Endothelial cell of umbilical vein (primary cell): ENCODE measurements at regions not wholly inside any gene's neighbourhood (a gene's known extent, or its start where the extent isn't known, plus 50 kb on each side); places are given as distances from the start of the nearest gene placed in this dataset.

Experiments
- BruUV-seq: library from RNA; stranded (reverse); fragments of 400-500 nt; replicated peaks from 2 replicates; lab custom pipeline; 2021; lab: Mats Ljungman, UMichigan
- CTCF ChIA-PET: fragments of 300-600, 350-600 bp; sonication (Branson Sonifier 250); formaldehyde crosslinking; loops from one replicate; lab custom pipeline; 2021; ENCODE audit warnings: antibody characterized with exemption, inconsistent platforms; lab: Charles Lee
- POLR2A ChIA-PET: fragments of 300-600, 350-600 bp; sonication (Branson Sonifier 250); formaldehyde crosslinking; loops from one replicate; lab custom pipeline; 2021; ENCODE audit warnings: antibody characterized with exemption, inconsistent platforms; lab: Charles Lee
- DNase-seq: peaks from one replicate; pipeline ENCODE4 v3.0.0-alpha.2; 2011; ENCODE audit warnings: low read depth, low spot score
- FAIRE-seq: peaks from 2 replicates; lab custom pipeline; 2011; peaks lifted over from hg19 to GRCh38; lab: Jason Lieb, UNC
- H2AFZ ChIP-seq: 2 replicates; pipeline ENCODE4 v1.6.0; 2012; ENCODE audit warnings: low read depth, low read length, control low read depth, inconsistent platforms
- H3K27ac ChIP-seq: 2 replicates; pipeline ENCODE4 v1.5.1; 2011; ENCODE audit warnings: low read depth, mild to moderate bottlenecking, control low read depth, low read length, moderate library complexity; ENCODE audit not compliant: insufficient read depth
- H3K27me3 ChIP-seq, 2 experiments: 2 replicates each; pipeline versions ENCODE4 v1.6.0 to v1.6.1; 2011; ENCODE audit warnings: low read length in 2 of 2, mixed read lengths in 1 of 2; ENCODE audit not compliant: control insufficient read depth in 2 of 2, insufficient read depth in 2 of 2
- H3K36me3 ChIP-seq, 2 experiments: 2 replicates in 1 of 2; 3 replicates in 1 of 2; pipeline ENCODE4 v1.5.1; 2011; ENCODE audit warnings: low read length in 2 of 2, mild to moderate bottlenecking in 1 of 2, moderate library complexity in 1 of 2; ENCODE audit not compliant: control insufficient read depth in 2 of 2, insufficient read depth in 2 of 2; ENCODE audit errors: extremely low read depth in 1 of 2
- H3K4me1 ChIP-seq: 3 replicates; pipeline ENCODE4 v1.5.1; 2011; ENCODE audit warnings: mild to moderate bottlenecking, low read length; ENCODE audit not compliant: control insufficient read depth, insufficient read depth; ENCODE audit errors: extremely low read depth
- H3K4me2 ChIP-seq: 2 replicates; pipeline ENCODE4 v1.6.1; 2011; ENCODE audit warnings: low read length, control low read depth, mixed read lengths; ENCODE audit not compliant: insufficient read depth
- H3K4me3 ChIP-seq, 3 experiments: fragments of 200-600 bp in 1 of 3; sonication (generic), shearing (Covaris generic) in 1 of 3; replicated peaks in 1 of 3; 2 replicates each; pipeline ENCODE4 v1.5.1; 2011 to 2016; ENCODE audit warnings: control low read depth in 3 of 3, low read length in 3 of 3, mild to moderate bottlenecking in 2 of 3, inconsistent platforms in 1 of 3, low read depth in 1 of 3, moderate library complexity in 1 of 3; ENCODE audit not compliant: insufficient read depth in 1 of 3
- H3K79me2 ChIP-seq: 2 replicates; pipeline ENCODE4 v1.6.0; 2012; ENCODE audit warnings: low read length, inconsistent platforms; ENCODE audit not compliant: control insufficient read depth, insufficient read depth
- H3K9ac ChIP-seq: replicated peaks from 2 replicates; pipeline ENCODE3; 2011; ENCODE audit warnings: low read length, control low read depth; ENCODE audit not compliant: insufficient read depth; ENCODE audit errors: extremely low read depth
- H3K9me1 ChIP-seq: replicated peaks from 3 replicates; pipeline ENCODE4 v1.6.0; 2011; ENCODE audit warnings: mild to moderate bottlenecking, low read length; ENCODE audit not compliant: control insufficient read depth, insufficient read depth; ENCODE audit errors: extremely low read depth
- H3K9me3 ChIP-seq: replicated peaks from 2 replicates; pipeline ENCODE4 v1.5.1; 2012; ENCODE audit warnings: low read length, inconsistent platforms; ENCODE audit not compliant: control insufficient read depth, insufficient read depth
- H4K20me1 ChIP-seq: replicated peaks from 2 replicates; pipeline ENCODE3; 2011; ENCODE audit warnings: mild to moderate bottlenecking, low read length; ENCODE audit not compliant: control insufficient read depth, insufficient read depth; ENCODE audit errors: extremely low read depth
- EZH2 ChIP-seq: IDR thresholded peaks from 2 replicates; pipeline ENCODE4 v1.6.1; 2012; ENCODE audit warnings: borderline replicate concordance, low read depth, mild to moderate bottlenecking, moderate library complexity, low read length, inconsistent platforms; ENCODE audit not compliant: severe bottlenecking
- FOS ChIP-seq: IDR thresholded peaks from 2 replicates; pipeline ENCODE4 v1.6.1; 2011; ENCODE audit warnings: mild to moderate bottlenecking, low read length, moderate library complexity, borderline replicate concordance; ENCODE audit not compliant: insufficient read depth
- JUN ChIP-seq: IDR thresholded peaks from 2 replicates; pipeline ENCODE4 v1.6.1; 2011; ENCODE audit warnings: borderline replicate concordance, low read depth; ENCODE audit not compliant: insufficient read length, insufficient read depth
- MYC ChIP-seq: IDR thresholded peaks from one replicate; pipeline ENCODE4 v1.6.1; 2011; ENCODE audit warnings: mild to moderate bottlenecking, low read depth, low read length
- POLR2A ChIP-seq: IDR thresholded peaks from 2 replicates; pipeline ENCODE4 v1.6.1; 2012; ENCODE audit warnings: low read depth, mild to moderate bottlenecking, control low read depth, low read length
- POLR2AphosphoS5 ChIP-seq: IDR thresholded peaks from 2 replicates; pipeline ENCODE4 v1.6.1; 2012; ENCODE audit warnings: low read depth, mild to moderate bottlenecking, control low read depth, low read length, moderate library complexity; ENCODE audit not compliant: insufficient read depth
- dilution Hi-C: fragments of 300-500 bp; cut with MboI; formaldehyde crosslinking; loops from one replicate; pipeline ENCODE4 v1.15.0; 2019; ENCODE audit warnings: low sequenced_read_pairs; ENCODE audit not compliant: extremely low pct_ligation_motif_present
- intact Hi-C: fragments of 100-400 bp; cut with micrococcal nuclease; formaldehyde crosslinking; loops from one replicate; pipeline ENCODE4 v1.10.0; 2022
- TF ChIP-seq, protein P1 (sequence below), 2 donors: IDR thresholded peaks; 1 replicate in 1 of 2; 2 replicates in 1 of 2; pipeline ENCODE4 v1.5.1; 2011; ENCODE audit warnings: low read length in 2 of 2, mild to moderate bottlenecking in 2 of 2, moderate library complexity in 2 of 2, control low read depth in 1 of 2, inconsistent platforms in 1 of 2, low read depth in 1 of 2; ENCODE audit not compliant: insufficient read depth in 1 of 2; ENCODE audit errors: extremely low read depth in 1 of 2
- TF ChIP-seq, protein P2 (sequence below): IDR thresholded peaks from 2 replicates; pipeline ENCODE4 v1.6.1; 2011; ENCODE audit not compliant: insufficient read depth, insufficient read length

DNA sequence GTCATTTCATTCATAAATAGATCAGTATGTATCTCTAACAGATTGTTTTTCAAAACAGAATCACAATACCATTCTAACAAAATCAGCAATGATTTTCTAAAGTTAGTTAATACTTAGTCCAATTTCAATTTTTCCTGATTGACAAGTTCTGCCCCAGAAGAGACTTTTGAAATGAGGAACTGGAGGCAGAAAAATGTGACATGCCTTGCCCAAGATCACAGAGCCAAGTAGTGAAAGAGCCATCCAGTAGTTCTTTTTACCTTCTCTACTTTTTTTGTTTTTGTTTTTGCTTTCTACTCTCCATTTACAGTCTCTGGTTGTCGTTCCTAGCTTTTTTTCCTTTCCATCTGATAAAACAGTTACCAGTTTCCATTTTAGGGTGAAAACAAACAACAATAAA, 129.3 kb upstream of the TMEM164 start:
- no peaks in the 10 kb centered on the region for H3K79me2 ChIP-seq
- ChIA-PET POLR2A (no interaction called here), CTCF (no interaction called here)
- H3K9me3 ChIP-seq, result no peaks in the 10 kb centered on the region
- dilution Hi-C loops, result no loop called here
- H3K27me3 ChIP-seq, result peaks cover 0 to 2% of the 10 kb centered on the region in 2 experiments
- H3K36me3 ChIP-seq, result no peaks in the 10 kb centered on the region
- no peaks in the 10 kb centered on the region for H3K9me1 ChIP-seq
- FAIRE-seq (peak; percentile 15), DNase-seq (no peak)
- H3K4me3 ChIP-seq, result no peak overlapping the region
- no peak overlapping the region for H3K4me2 ChIP-seq
- no TSS peak for BruUV-seq
- H3K4me1 ChIP-seq, result no peaks in the 10 kb centered on the region
- intact Hi-C loops, result no loop called here
- H3K9ac ChIP-seq, result no peak overlapping the region
- H2AFZ ChIP-seq, result no peak overlapping the region
- no peak overlapping the region for H3K27ac ChIP-seq
- TF ChIP-seq, protein P1, sequence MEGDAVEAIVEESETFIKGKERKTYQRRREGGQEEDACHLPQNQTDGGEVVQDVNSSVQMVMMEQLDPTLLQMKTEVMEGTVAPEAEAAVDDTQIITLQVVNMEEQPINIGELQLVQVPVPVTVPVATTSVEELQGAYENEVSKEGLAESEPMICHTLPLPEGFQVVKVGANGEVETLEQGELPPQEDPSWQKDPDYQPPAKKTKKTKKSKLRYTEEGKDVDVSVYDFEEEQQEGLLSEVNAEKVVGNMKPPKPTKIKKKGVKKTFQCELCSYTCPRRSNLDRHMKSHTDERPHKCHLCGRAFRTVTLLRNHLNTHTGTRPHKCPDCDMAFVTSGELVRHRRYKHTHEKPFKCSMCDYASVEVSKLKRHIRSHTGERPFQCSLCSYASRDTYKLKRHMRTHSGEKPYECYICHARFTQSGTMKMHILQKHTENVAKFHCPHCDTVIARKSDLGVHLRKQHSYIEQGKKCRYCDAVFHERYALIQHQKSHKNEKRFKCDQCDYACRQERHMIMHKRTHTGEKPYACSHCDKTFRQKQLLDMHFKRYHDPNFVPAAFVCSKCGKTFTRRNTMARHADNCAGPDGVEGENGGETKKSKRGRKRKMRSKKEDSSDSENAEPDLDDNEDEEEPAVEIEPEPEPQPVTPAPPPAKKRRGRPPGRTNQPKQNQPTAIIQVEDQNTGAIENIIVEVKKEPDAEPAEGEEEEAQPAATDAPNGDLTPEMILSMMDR (IDR thresholded peaks at IDR 0.05; ENCODE audit: extremely low read depth in 1 of 2, insufficient read depth in 1 of 2, low read depth in 1 of 2, low read length in 2 of 2), result no peak
- no peak for TF ChIP-seq POLR2A
- TF ChIP-seq JUN, result no peak
- no peak for TF ChIP-seq POLR2AphosphoS5
- TF ChIP-seq FOS, result no peak
- no peak for TF ChIP-seq EZH2
- TF ChIP-seq, protein P2, sequence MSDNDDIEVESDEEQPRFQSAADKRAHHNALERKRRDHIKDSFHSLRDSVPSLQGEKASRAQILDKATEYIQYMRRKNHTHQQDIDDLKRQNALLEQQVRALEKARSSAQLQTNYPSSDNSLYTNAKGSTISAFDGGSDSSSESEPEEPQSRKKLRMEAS, result no peak
- no peak for TF ChIP-seq MYC
- no peaks in the 10 kb centered on the region for H4K20me1 ChIP-seq
